ENCODE measurements at regions not wholly inside any gene's neighbourhood (a gene's known extent, or its start where the extent isn't known, plus 50 kb on each side); places are given as distances from the start of the nearest gene placed in this dataset.

GRCh38 chr11:112478806-112479205 is 218.1 kb upstream of the PLET1 start:
- no peak overlapping the region for H3K27ac Mint-ChIP-seq
- no peak overlapping the region for H3K4me3 Mint-ChIP-seq
- H3K4me1 Mint-ChIP-seq = no peaks in the 10 kb centered on the region
- no peaks in the 10 kb centered on the region for H3K36me3 Mint-ChIP-seq (ENCODE audit: low read depth)
- no peaks in the 10 kb centered on the region for H3K9me3 Mint-ChIP-seq
- no peaks in the 10 kb centered on the region for H3K27me3 Mint-ChIP-seq (ENCODE audit: low read depth, poor library complexity)
- TF ChIP-seq CTCF (IDR thresholded peaks at IDR 0.05) = no peak
- no peak for DNase-seq

DNA sequence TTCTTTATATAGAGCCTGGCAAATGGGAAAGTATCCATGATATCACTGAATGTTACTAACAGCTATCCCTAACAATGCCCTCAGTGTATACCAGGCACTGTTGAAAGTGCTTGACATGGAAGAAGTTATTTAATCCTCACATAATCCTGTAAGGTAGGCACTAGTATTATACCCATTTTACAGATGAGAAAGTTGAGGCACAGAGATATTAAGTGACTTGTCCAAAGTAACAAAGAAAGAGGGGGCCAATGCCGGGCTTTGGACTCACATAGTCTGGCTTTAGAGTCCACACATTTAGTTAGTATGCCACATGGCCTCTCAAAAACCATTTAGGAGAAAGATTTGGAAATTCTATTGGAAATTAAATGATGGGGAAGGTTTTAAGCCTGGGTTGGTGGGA is 220.8 kb upstream of the PLET1 start:
- TF ChIP-seq CTCF (IDR thresholded peaks at IDR 0.05) = no peak
- H3K9me3 Mint-ChIP-seq = no peaks in the 10 kb centered on the region
- no peak overlapping the region for H3K4me3 Mint-ChIP-seq
- H3K27me3 Mint-ChIP-seq (ENCODE audit: low read depth, poor library complexity) = peaks cover 4% of the 10 kb centered on the region
- H3K4me1 Mint-ChIP-seq = no peaks in the 10 kb centered on the region
- no peak overlapping the region for H3K27ac Mint-ChIP-seq
- H3K36me3 Mint-ChIP-seq (ENCODE audit: low read depth) = no peaks in the 10 kb centered on the region
- no peak for DNase-seq

- Mint-ChIP-seq H3K4me1 (no peaks in the 10 kb centered on the region), H3K4me3 (no peak overlapping the region), H3K27me3 (ENCODE audit: low read depth, poor library complexity) (peaks cover 4% of the 10 kb centered on the region), H3K36me3 (ENCODE audit: low read depth) (no peaks in the 10 kb centered on the region), H3K27ac (no peak overlapping the region), H3K9me3 (no peaks in the 10 kb centered on the region)
- no peak for DNase-seq
- no peak for TF ChIP-seq CTCF (IDR thresholded peaks at IDR 0.05)
Measured at GRCh38 chr11:112481893-112482292, 221.2 kb upstream of the PLET1 start.

GRCh38 chr11:112485280-112485679 is 224.6 kb upstream of the PLET1 start:
- no peaks in the 10 kb centered on the region for H3K36me3 Mint-ChIP-seq (ENCODE audit: low read depth)
- TF ChIP-seq CTCF (IDR thresholded peaks at IDR 0.05) = no peak
- DNase-seq = no peak
- H3K27me3 Mint-ChIP-seq (ENCODE audit: low read depth, poor library complexity) = peaks cover 7% of the 10 kb centered on the region
- no peaks in the 10 kb centered on the region for H3K9me3 Mint-ChIP-seq
- no peaks in the 10 kb centered on the region for H3K4me1 Mint-ChIP-seq
- H3K27ac Mint-ChIP-seq = no peak overlapping the region
- no peak overlapping the region for H3K4me3 Mint-ChIP-seq

DNA sequence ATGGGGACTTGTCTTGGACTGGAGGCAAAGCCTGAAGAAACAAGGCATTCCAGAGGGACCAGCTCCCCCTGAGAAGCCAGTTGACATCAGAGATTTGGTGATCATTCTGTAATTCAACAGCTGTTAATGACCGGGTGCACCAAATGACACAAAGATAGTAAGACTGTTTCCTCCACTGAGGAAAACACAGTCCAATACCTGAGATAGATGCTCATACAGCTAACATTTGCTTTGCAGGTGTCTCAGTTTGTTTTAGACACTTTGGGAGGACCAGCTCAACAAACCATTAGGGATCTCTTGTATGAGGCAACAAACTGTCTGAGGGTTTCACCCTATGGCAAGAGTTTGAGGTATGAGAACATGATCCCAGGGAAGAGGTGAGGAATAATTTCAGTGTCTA is 237.2 kb upstream of the PLET1 start:
- peaks cover 12% of the 10 kb centered on the region for H3K27me3 Mint-ChIP-seq (ENCODE audit: low read depth, poor library complexity)

More for the DNA sequence above, 237.2 kb upstream of the PLET1 start:
- Mint-ChIP-seq H3K36me3 (ENCODE audit: low read depth) (no peaks in the 10 kb centered on the region), H3K4me3 (no peak overlapping the region), H3K4me1 (peaks cover 15% of the 10 kb centered on the region), H3K27ac (no peak overlapping the region), H3K9me3 (peaks cover 7% of the 10 kb centered on the region)
- no peak for TF ChIP-seq CTCF (IDR thresholded peaks at IDR 0.05)
- DNase-seq = no peak

Data from nephron progenitor cell (in vitro differentiated cells).